K562 (cell line): ENCODE measurements at regions not wholly inside any gene's neighbourhood (a gene's known extent, or its start where the extent isn't known, plus 50 kb on each side); places are given as distances from the start of the nearest gene placed in this dataset.

Source experiments
- ATAC-seq: fragments of 200-7000 bp; cut with Tn5 transposase; 3 replicates; pipeline ENCODE4 v1.9.1; 2020; ENCODE audit warnings: moderate library complexity
- BruUV-seq: library from RNA; stranded (reverse); fragments of 400-500 nt; replicated peaks from 2 replicates; lab custom pipeline; 2021; lab: Mats Ljungman, UMichigan
- CTCF ChIA-PET: fragments of 300-600 bp; formaldehyde crosslinking; extraction: SDS; loops from one replicate; lab custom pipeline; 2021; ENCODE audit warnings: low intra/inter-chr PET ratio; lab: Yijun Ruan, JAX
- POLR2A ChIA-PET: fragments of 300-600, 350-650 bp; sonication (Branson Sonifier 250); formaldehyde crosslinking; extraction: SDS; loops from one replicate; lab custom pipeline; 2021; ENCODE audit warnings: antibody characterized with exemption, inconsistent platforms; lab: Yijun Ruan, JAX
- DNase-seq, 4 experiments: peaks; one replicate each; pipeline versions ENCODE4 v3.0.0 to v3.0.0-alpha.2; 2011 to 2018; ENCODE audit warnings: low spot score in 3 of 4, mixed read lengths in 3 of 4; ENCODE audit errors: extremely low read depth in 1 of 4
- FAIRE-seq: peaks from 2 replicates; lab custom pipeline; 2011; peaks lifted over from hg19 to GRCh38; lab: Jason Lieb, UNC
- H2AFZ ChIP-seq: 2 replicates; pipeline ENCODE4 v1.6.0; 2011; ENCODE audit warnings: low read depth, low read length, control low read depth, inconsistent platforms
- H3K27ac ChIP-seq: fragments of 200-600 bp; 3 replicates; pipeline ENCODE4 v1.8.0; 2011; ENCODE audit warnings: low read depth, mild to moderate bottlenecking, control low read depth, inconsistent platforms, low read length, moderate library complexity, mixed read lengths; ENCODE audit errors: extremely low read depth
- H3K27me3 ChIP-seq, 2 experiments: fragments of 300-600 bp in 1 of 2; 2 replicates in 1 of 2; 3 replicates in 1 of 2; pipeline versions ENCODE4 v1.6.0 to v1.8.0; 2011; ENCODE audit warnings: inconsistent platforms in 2 of 2, low read length in 2 of 2, mild to moderate bottlenecking in 1 of 2, mixed read lengths in 1 of 2, moderate library complexity in 1 of 2; ENCODE audit not compliant: control insufficient read depth in 2 of 2, insufficient read depth in 2 of 2
- H3K36me3 ChIP-seq: fragments of 300-600 bp; 3 replicates; pipeline ENCODE4 v1.8.0; 2011; ENCODE audit warnings: mild to moderate bottlenecking, low read length, inconsistent platforms; ENCODE audit not compliant: control insufficient read depth, insufficient read depth
- H3K4me1 ChIP-seq, 2 experiments: fragments of 200-600 bp in 1 of 2; replicated peaks in 1 of 2; 2 replicates in 1 of 2; 3 replicates in 1 of 2; pipeline versions ENCODE4 v1.5.1 to v1.8.0; 2011; ENCODE audit warnings: inconsistent platforms in 2 of 2, low read length in 2 of 2, mild to moderate bottlenecking in 1 of 2, mixed read lengths in 1 of 2, moderate library complexity in 1 of 2; ENCODE audit not compliant: control insufficient read depth in 2 of 2, insufficient read depth in 2 of 2
- H3K4me2 ChIP-seq: 2 replicates; pipeline ENCODE4 v1.6.1; 2011; ENCODE audit warnings: low read length, control low read depth, inconsistent platforms, mixed read lengths; ENCODE audit not compliant: insufficient read depth
- H3K4me3 ChIP-seq: fragments of 200-600 bp; sonication (generic), shearing (Covaris generic); 2 replicates; pipeline ENCODE4 v1.5.1; 2016; ENCODE audit warnings: control low read depth, inconsistent platforms
- H3K79me2 ChIP-seq: fragments of 200-600 bp; 3 replicates; pipeline ENCODE4 v1.8.0; 2011; ENCODE audit warnings: low read length, inconsistent platforms; ENCODE audit not compliant: control insufficient read depth, insufficient read depth
- H3K9ac ChIP-seq, 2 experiments: 2 replicates each; pipeline versions ENCODE4 v1.6.0 to v1.6.1; 2011; ENCODE audit warnings: low read depth in 2 of 2, low read length in 2 of 2, control low read depth in 1 of 2, inconsistent platforms in 1 of 2, mild to moderate bottlenecking in 1 of 2, mixed read lengths in 1 of 2; ENCODE audit not compliant: insufficient read depth in 1 of 2
- H3K9me1 ChIP-seq: one replicate; pipeline ENCODE4 v1.6.0; 2011; ENCODE audit warnings: inconsistent platforms, mild to moderate bottlenecking, low read length, moderate library complexity; ENCODE audit not compliant: control insufficient read depth, insufficient read depth
- H3K9me3 ChIP-seq: replicated peaks from 2 replicates; pipeline ENCODE4 v1.5.1; 2011; ENCODE audit warnings: low read depth, low read length, inconsistent platforms; ENCODE audit not compliant: control insufficient read depth, insufficient read depth
- H4K20me1 ChIP-seq: replicated peaks from 2 replicates; pipeline ENCODE4 v1.6.1; 2011; ENCODE audit warnings: low read length, inconsistent platforms, mixed read lengths; ENCODE audit not compliant: control insufficient read depth, insufficient read depth
- CHD1 ChIP-seq: fragments of 200-600 bp; sonication (generic); IDR thresholded peaks from one replicate; pipeline ENCODE4 v1.6.1; 2012; ENCODE audit warnings: mild to moderate bottlenecking, moderate library complexity, low read length, inconsistent platforms
- EGR1 ChIP-seq: fragments of 450-650 bp; conservative IDR thresholded peaks from 2 replicates; pipeline ENCODE4 v1.6.1; 2017; ENCODE audit warnings: mild to moderate bottlenecking
- HDAC6 ChIP-seq: IDR thresholded peaks from 2 replicates; pipeline ENCODE4 v1.6.1; 2012; ENCODE audit warnings: low read depth, mild to moderate bottlenecking, control low read depth, inconsistent platforms, low read length, moderate library complexity
- NRF1 ChIP-seq, 2 experiments: fragments of 450-650 bp; IDR thresholded peaks in 1 of 2; conservative IDR thresholded peaks in 1 of 2; 2 replicates each; pipeline ENCODE4 v1.6.1; 2014; ENCODE audit warnings: mild to moderate bottlenecking in 2 of 2
- ZNF197 ChIP-seq: fragments of 200-800 bp; sonication (Bioruptor generic); IDR thresholded peaks from 2 replicates; pipeline ENCODE4 v1.6.1; 2016; ENCODE audit warnings: low read depth, missing genetic modification characterization, missing compliant biosample characterization
- ZNF239 ChIP-seq: fragments of 250-450 bp; sonication (Bioruptor Pico); IDR thresholded peaks from 2 replicates; pipeline ENCODE4 v1.4.0; 2020; ENCODE audit warnings: mild to moderate bottlenecking
- ZNF253 ChIP-seq: fragments of 250-450 bp; sonication (Bioruptor Pico); conservative IDR thresholded peaks from 2 replicates; pipeline ENCODE4 v1.6.1; 2021; ENCODE audit warnings: mild to moderate bottlenecking
- in situ Hi-C: fragments of 300-500 bp; cut with MboI; formaldehyde crosslinking; loops from 4 replicates; pipeline ENCODE4 v1.15.0; 2018; ENCODE audit warnings: inconsistent platforms, mixed read lengths
- intact Hi-C: fragments of 100-400 bp; cut with micrococcal nuclease; formaldehyde crosslinking; loops from 2 replicates; pipeline ENCODE4 v1.14.2; 2022
- TF ChIP-seq, protein P1 (sequence below): fragments of 450-650 bp; formaldehyde crosslinking; IDR thresholded peaks from 2 replicates; pipeline ENCODE4 v1.4.0; 2022; ENCODE audit warnings: missing genetic modification characterization
- TF ChIP-seq, protein P2 (sequence below): sonication (generic); formaldehyde crosslinking; IDR thresholded peaks from 2 replicates; pipeline ENCODE4 v1.8.0; 2022; ENCODE audit warnings: mild to moderate bottlenecking, missing genetic modification reagents
- TF ChIP-seq, protein P3 (sequence below): fragments of 250-450 bp; sonication (Bioruptor Pico); IDR thresholded peaks from 2 replicates; pipeline ENCODE4 v1.8.0; 2022; ENCODE audit warnings: inconsistent platforms, mild to moderate bottlenecking, moderate library complexity, borderline replicate concordance
- TF ChIP-seq, protein P4 (sequence below), 3 experiments: fragments of 200-800 bp in 1 of 3; fragments of 250-450 bp in 1 of 3; fragments of 450-650 bp in 1 of 3; sonication (Bioruptor Pico) in 1 of 3; sonication (Bioruptor generic) in 1 of 3; formaldehyde crosslinking in 1 of 3; IDR thresholded peaks; 2 replicates each; pipeline versions ENCODE4 v1.6.1 to v1.8.0; 2016 to 2022; ENCODE audit warnings: mild to moderate bottlenecking in 2 of 3, missing genetic modification characterization in 2 of 3, missing compliant biosample characterization in 1 of 3, moderate library complexity in 1 of 3

DNA sequence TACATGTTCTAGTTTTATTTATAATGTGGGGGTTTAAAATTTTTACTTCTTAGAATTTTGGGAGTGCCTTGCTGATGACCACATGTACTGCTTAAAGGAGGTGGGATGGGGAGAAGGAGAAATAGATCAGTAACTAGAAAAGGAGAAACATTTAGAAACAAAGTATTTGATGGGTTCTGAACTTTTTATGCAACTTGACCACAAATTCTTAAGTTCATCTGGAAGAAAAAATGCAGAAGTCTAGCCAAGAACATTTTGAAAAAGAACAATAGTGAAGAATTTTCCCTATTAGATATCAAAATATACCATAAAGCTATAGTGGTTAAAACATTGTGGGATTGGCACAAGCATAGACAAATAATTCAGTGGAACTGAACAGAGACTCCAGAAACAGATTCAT lies 73.3 kb upstream of the AMPD3 start:
- ATAC-seq (no peak), FAIRE-seq (no peak), DNase-seq (no peak)
- BruUV-seq: no TSS peak
- Histone ChIP-seq H3K9ac (no peak overlapping the region), H3K27me3 (peaks cover 7 to 9% of the 10 kb centered on the region in 2 experiments), H3K9me1 (no peaks in the 10 kb centered on the region), H2AFZ (no peak overlapping the region), H3K4me3 (no peak overlapping the region), H4K20me1 (no peaks in the 10 kb centered on the region), H3K79me2 (no peaks in the 10 kb centered on the region), H3K4me2 (no peak overlapping the region), H3K36me3 (no peaks in the 10 kb centered on the region), H3K27ac (no peak overlapping the region), H3K4me1 (no peaks in the 10 kb centered on the region), H3K9me3 (no peaks in the 10 kb centered on the region)
- TF ChIP-seq HDAC6 (no peak), CHD1 (no peak), ZNF239 (CRISPR knock-in tag) (no peak), EGR1 (no peak), ZNF253 (CRISPR knock-in tag) (no peak), ZNF197 (no peak), NRF1 (conservative IDR thresholded peaks at IDR 0.05 in 1 of 2, IDR thresholded peaks at IDR 0.05 in 1 of 2) (no peak)
- TF ChIP-seq, protein P1, sequence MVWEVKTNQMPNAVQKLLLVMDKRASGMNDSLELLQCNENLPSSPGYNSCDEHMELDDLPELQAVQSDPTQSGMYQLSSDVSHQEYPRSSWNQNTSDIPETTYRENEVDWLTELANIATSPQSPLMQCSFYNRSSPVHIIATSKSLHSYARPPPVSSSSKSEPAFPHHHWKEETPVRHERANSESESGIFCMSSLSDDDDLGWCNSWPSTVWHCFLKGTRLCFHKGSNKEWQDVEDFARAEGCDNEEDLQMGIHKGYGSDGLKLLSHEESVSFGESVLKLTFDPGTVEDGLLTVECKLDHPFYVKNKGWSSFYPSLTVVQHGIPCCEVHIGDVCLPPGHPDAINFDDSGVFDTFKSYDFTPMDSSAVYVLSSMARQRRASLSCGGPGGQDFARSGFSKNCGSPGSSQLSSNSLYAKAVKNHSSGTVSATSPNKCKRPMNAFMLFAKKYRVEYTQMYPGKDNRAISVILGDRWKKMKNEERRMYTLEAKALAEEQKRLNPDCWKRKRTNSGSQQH (CRISPR knock-in tag): no peak
- TF ChIP-seq, protein P2, sequence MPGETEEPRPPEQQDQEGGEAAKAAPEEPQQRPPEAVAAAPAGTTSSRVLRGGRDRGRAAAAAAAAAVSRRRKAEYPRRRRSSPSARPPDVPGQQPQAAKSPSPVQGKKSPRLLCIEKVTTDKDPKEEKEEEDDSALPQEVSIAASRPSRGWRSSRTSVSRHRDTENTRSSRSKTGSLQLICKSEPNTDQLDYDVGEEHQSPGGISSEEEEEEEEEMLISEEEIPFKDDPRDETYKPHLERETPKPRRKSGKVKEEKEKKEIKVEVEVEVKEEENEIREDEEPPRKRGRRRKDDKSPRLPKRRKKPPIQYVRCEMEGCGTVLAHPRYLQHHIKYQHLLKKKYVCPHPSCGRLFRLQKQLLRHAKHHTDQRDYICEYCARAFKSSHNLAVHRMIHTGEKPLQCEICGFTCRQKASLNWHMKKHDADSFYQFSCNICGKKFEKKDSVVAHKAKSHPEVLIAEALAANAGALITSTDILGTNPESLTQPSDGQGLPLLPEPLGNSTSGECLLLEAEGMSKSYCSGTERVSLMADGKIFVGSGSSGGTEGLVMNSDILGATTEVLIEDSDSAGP (CRISPR knock-in tag): no peak
- TF ChIP-seq, protein P3, sequence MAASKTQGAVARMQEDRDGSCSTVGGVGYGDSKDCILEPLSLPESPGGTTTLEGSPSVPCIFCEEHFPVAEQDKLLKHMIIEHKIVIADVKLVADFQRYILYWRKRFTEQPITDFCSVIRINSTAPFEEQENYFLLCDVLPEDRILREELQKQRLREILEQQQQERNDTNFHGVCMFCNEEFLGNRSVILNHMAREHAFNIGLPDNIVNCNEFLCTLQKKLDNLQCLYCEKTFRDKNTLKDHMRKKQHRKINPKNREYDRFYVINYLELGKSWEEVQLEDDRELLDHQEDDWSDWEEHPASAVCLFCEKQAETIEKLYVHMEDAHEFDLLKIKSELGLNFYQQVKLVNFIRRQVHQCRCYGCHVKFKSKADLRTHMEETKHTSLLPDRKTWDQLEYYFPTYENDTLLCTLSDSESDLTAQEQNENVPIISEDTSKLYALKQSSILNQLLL: no peak
- TF ChIP-seq, protein P4, sequence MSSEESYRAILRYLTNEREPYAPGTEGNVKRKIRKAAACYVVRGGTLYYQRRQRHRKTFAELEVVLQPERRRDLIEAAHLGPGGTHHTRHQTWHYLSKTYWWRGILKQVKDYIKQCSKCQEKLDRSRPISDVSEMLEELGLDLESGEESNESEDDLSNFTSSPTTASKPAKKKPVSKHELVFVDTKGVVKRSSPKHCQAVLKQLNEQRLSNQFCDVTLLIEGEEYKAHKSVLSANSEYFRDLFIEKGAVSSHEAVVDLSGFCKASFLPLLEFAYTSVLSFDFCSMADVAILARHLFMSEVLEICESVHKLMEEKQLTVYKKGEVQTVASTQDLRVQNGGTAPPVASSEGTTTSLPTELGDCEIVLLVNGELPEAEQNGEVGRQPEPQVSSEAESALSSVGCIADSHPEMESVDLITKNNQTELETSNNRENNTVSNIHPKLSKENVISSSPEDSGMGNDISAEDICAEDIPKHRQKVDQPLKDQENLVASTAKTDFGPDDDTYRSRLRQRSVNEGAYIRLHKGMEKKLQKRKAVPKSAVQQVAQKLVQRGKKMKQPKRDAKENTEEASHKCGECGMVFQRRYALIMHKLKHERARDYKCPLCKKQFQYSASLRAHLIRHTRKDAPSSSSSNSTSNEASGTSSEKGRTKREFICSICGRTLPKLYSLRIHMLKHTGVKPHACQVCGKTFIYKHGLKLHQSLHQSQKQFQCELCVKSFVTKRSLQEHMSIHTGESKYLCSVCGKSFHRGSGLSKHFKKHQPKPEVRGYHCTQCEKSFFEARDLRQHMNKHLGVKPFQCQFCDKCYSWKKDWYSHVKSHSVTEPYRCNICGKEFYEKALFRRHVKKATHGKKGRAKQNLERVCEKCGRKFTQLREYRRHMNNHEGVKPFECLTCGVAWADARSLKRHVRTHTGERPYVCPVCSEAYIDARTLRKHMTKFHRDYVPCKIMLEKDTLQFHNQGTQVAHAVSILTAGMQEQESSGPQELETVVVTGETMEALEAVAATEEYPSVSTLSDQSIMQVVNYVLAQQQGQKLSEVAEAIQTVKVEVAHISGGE (CRISPR knock-in tag; IDR thresholded peaks at IDR 0.05): no peak
- CTCF ChIA-PET: no interaction called here
- POLR2A ChIA-PET: no interaction called here
- intact Hi-C loops (no loop called here), in situ Hi-C loops (no loop called here)
